ENCODE measurements at regions not wholly inside any gene's neighbourhood (a gene's known extent, or its start where the extent isn't known, plus 50 kb on each side); places are given as distances from the start of the nearest gene placed in this dataset.

DNA sequence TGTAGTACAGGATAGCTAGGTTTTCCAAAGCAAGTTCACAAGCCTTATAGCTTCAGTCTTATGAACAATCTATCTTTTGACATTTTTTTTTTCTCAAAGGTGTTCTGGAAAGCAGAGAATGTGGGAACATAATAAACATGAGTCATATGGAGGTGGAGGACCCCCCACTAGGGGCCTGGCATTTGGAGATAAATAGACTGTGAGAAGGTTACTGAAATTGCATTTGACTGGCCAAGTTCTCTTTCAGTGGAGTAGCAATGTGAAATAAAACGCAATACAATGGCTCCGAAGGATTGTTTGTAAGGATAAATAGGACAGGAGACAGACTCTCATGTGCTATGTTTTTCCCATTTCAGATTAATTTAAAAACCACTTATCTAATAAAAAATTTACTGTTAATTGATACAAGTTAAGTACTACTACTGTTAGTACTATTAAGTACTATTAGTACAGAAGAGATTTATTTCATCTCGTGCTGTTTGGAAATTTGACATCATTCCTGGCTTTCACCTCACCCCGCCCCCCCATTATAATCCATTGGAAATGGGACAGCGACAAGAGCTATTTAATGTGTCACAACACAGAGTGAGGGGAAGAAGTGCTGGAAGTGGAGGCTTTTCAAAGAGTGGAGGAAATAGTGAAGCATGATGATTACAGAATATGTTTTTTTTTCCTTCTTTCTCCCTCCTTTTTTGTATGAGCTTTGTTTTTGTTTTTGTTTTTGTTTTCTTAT, 122.6 kb upstream of the ID4 start:
- Mint-ChIP-seq H3K4me3 (ENCODE audit: unreplicated experiment) (no peak overlapping the region), H3K27ac (ENCODE audit: low read depth, unreplicated experiment) (no peak overlapping the region), H3K4me1 (ENCODE audit: insufficient read depth, unreplicated experiment) (no peaks in the 10 kb centered on the region), H3K27me3 (ENCODE audit: insufficient read depth, unreplicated experiment) (no peaks in the 10 kb centered on the region), H3K9me3 (ENCODE audit: unreplicated experiment) (no peaks in the 10 kb centered on the region), H3K36me3 (ENCODE audit: insufficient read depth, unreplicated experiment) (no peaks in the 10 kb centered on the region)
- ChIA-PET CTCF (no interaction called here), POLR2A (no interaction called here)
- no peak for DNase-seq (ENCODE audit: unreplicated experiment)
- BruUV-seq (replicated peaks), result no TSS peak
- intact Hi-C loops (cut with micrococcal nuclease), result no loop called here
- TF ChIP-seq, protein P1, sequence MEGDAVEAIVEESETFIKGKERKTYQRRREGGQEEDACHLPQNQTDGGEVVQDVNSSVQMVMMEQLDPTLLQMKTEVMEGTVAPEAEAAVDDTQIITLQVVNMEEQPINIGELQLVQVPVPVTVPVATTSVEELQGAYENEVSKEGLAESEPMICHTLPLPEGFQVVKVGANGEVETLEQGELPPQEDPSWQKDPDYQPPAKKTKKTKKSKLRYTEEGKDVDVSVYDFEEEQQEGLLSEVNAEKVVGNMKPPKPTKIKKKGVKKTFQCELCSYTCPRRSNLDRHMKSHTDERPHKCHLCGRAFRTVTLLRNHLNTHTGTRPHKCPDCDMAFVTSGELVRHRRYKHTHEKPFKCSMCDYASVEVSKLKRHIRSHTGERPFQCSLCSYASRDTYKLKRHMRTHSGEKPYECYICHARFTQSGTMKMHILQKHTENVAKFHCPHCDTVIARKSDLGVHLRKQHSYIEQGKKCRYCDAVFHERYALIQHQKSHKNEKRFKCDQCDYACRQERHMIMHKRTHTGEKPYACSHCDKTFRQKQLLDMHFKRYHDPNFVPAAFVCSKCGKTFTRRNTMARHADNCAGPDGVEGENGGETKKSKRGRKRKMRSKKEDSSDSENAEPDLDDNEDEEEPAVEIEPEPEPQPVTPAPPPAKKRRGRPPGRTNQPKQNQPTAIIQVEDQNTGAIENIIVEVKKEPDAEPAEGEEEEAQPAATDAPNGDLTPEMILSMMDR (IDR thresholded peaks at IDR 0.05; ENCODE audit: unreplicated experiment), result no peak

- ChIA-PET POLR2A (no interaction called here), CTCF (no interaction called here)
- BruUV-seq (replicated peaks), result no TSS peak
- DNase-seq (ENCODE audit: unreplicated experiment), result no peak
- Mint-ChIP-seq H3K9me3 (ENCODE audit: unreplicated experiment) (no peaks in the 10 kb centered on the region), H3K4me3 (ENCODE audit: unreplicated experiment) (no peak overlapping the region), H3K27ac (ENCODE audit: low read depth, unreplicated experiment) (no peak overlapping the region), H3K36me3 (ENCODE audit: insufficient read depth, unreplicated experiment) (no peaks in the 10 kb centered on the region), H3K27me3 (ENCODE audit: insufficient read depth, unreplicated experiment) (no peaks in the 10 kb centered on the region), H3K4me1 (ENCODE audit: insufficient read depth, unreplicated experiment) (no peaks in the 10 kb centered on the region)
- TF ChIP-seq, protein P1 (IDR thresholded peaks at IDR 0.05; ENCODE audit: unreplicated experiment), result no peak
- intact Hi-C loops (cut with micrococcal nuclease), result no loop called here
Observed at GRCh38 chr6:19715167-19715551, 122.0 kb upstream of the ID4 start.

DNA sequence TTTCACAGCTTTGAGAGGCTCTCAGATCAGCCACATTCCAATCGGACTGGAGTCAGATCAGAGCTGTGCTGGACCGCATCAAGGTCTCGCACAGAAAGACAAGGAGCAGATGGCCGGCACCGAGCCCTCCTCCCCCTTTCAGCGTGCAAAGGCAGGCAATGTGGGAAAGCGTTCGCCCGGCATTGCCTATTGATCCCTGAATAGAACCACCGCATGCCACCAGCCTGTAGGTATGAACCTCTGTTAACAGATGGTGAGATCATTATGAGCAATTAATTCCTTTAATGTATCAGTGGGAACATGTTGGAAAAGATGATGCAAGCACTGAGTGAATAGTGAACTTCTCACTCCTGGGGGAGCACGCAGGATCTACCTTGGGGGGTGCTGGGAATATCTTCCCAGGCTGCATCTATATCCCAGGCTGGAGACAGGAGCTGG, 117.5 kb upstream of the ID4 start:
- H3K27me3 Mint-ChIP-seq (ENCODE audit: insufficient read depth, unreplicated experiment), result no peaks in the 10 kb centered on the region
- POLR2A ChIA-PET, result no interaction called here
- H3K27ac Mint-ChIP-seq (ENCODE audit: low read depth, unreplicated experiment), result peak overlapping the region; percentile 24
- H3K36me3 Mint-ChIP-seq (ENCODE audit: insufficient read depth, unreplicated experiment), result no peaks in the 10 kb centered on the region
- no peak overlapping the region for H3K4me3 Mint-ChIP-seq (ENCODE audit: unreplicated experiment)
- intact Hi-C loops (cut with micrococcal nuclease), result no loop called here
- TF ChIP-seq, protein P1 (IDR thresholded peaks at IDR 0.05; ENCODE audit: unreplicated experiment), result no peak
- DNase-seq (ENCODE audit: unreplicated experiment), result no peak
- no peaks in the 10 kb centered on the region for H3K4me1 Mint-ChIP-seq (ENCODE audit: insufficient read depth, unreplicated experiment)
- BruUV-seq (replicated peaks), result no TSS peak
- CTCF ChIA-PET, result interaction anchor here (1.1 kb wide), 1 partner anchor 17 kb away, joined by 4 read pairs; no protein-coding TSS in a partner anchor
- H3K9me3 Mint-ChIP-seq (ENCODE audit: unreplicated experiment), result no peaks in the 10 kb centered on the region

GRCh38 chr6:19721766-19722377, 115.3 kb upstream of the ID4 start:
- POLR2A ChIA-PET, result no interaction called here
- Mint-ChIP-seq H3K27me3 (ENCODE audit: insufficient read depth, unreplicated experiment) (no peaks in the 10 kb centered on the region), H3K36me3 (ENCODE audit: insufficient read depth, unreplicated experiment) (no peaks in the 10 kb centered on the region), H3K9me3 (ENCODE audit: unreplicated experiment) (peaks cover 7% of the 10 kb centered on the region), H3K4me3 (ENCODE audit: unreplicated experiment) (no peak overlapping the region), H3K27ac (ENCODE audit: low read depth, unreplicated experiment) (no peak overlapping the region), H3K4me1 (ENCODE audit: insufficient read depth, unreplicated experiment) (peaks cover 5% of the 10 kb centered on the region)
- intact Hi-C loops (cut with micrococcal nuclease), result no loop called here
- CTCF ChIA-PET, result no interaction called here
- DNase-seq (ENCODE audit: unreplicated experiment), result no peak
- TF ChIP-seq, protein P1 (IDR thresholded peaks at IDR 0.05; ENCODE audit: unreplicated experiment), result no peak
- no TSS peak for BruUV-seq (replicated peaks)

Measured in MCF 10A (cell line).